Mononuclear cell (primary cell): ENCODE measurements at regions not wholly inside any gene's neighbourhood (a gene's known extent, or its start where the extent isn't known, plus 50 kb on each side); places are given as distances from the start of the nearest gene placed in this dataset.

Experiments used
- H3K27me3 ChIP-seq: 2 replicates; pipeline ENCODE4 v1.6.0; 2011; ENCODE audit warnings: low read length, control low read depth; ENCODE audit not compliant: insufficient read depth
- H3K4me1 ChIP-seq: 2 replicates; pipeline ENCODE4 v1.5.1; 2011; ENCODE audit warnings: mild to moderate bottlenecking, low read length, control low read depth; ENCODE audit not compliant: insufficient read depth
- H3K4me3 ChIP-seq: 2 replicates; pipeline ENCODE4 v1.5.1; 2011; ENCODE audit warnings: mild to moderate bottlenecking, low read length, moderate library complexity
- H3K9me3 ChIP-seq: 2 replicates; pipeline ENCODE4 v1.5.1; 2011; ENCODE audit warnings: low read depth, mild to moderate bottlenecking, control low read depth, low read length

- no peaks in the 10 kb centered on the region for H3K9me3 ChIP-seq
- H3K4me3 ChIP-seq: no peak overlapping the region
- no peaks in the 10 kb centered on the region for H3K27me3 ChIP-seq
- peaks cover 11% of the 10 kb centered on the region for H3K4me1 ChIP-seq
Measured at GRCh38 chr6:166745801-166746668, 119.0 kb upstream of the RPS6KA2 start.

DNA sequence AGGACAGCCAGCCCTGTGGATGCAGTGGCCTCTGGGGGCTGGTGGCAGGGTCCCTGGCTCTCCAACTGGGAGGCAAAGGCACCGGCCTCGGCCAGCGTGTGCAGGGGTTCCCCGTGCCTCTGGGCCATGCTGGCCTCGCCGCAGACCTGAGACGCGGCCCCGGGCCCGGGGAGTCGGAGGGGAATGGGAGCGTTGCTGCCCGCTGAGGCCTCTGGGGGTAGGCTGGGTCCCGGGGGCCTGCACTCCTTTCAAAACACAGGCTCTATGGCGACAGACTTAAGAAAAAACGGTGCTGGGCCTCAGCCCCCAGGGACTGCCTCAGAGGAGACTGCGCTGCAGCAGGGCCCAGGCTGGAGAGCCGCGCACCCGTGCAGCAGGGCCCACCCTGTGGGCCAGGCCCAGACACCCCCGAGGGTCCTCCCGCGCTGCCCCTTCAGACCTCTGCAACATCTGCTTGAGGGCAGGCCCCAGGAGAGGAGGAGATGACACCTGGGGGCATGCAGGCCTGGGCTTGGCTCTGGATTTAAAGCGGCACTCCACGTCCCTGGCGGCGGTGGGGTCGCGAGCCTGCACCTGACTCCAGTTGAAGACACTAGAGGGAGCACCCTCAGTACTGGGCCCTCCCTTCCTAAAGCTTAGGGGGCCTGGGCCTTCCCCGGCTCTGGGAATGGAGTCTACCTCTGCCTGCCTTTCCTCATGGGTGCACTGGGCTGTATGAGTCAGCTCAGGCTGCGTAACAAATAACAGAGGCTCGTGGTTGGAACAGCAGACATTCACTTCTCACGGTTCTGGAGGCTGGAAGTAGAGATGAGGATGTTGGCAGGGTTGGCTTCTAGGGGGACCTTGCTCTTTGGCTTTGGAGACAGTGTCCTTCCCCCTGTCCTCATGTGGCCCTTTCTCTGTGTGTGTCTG lies 117.4 kb upstream of the RPS6KA2 start:
- H3K4me3 ChIP-seq: no peak overlapping the region
- H3K4me1 ChIP-seq: no peaks in the 10 kb centered on the region
- no peaks in the 10 kb centered on the region for H3K27me3 ChIP-seq
- no peaks in the 10 kb centered on the region for H3K9me3 ChIP-seq

- Histone ChIP-seq H3K27me3 (no peaks in the 10 kb centered on the region), H3K9me3 (no peaks in the 10 kb centered on the region), H3K4me1 (no peaks in the 10 kb centered on the region), H3K4me3 (no peak overlapping the region)
Measured at GRCh38 chr6:166743406-166744222, 116.6 kb upstream of the RPS6KA2 start.

GRCh38 chr6:166742981-166743380 lies 115.9 kb upstream of the RPS6KA2 start:
- Histone ChIP-seq H3K27me3 (no peaks in the 10 kb centered on the region), H3K4me3 (no peak overlapping the region), H3K9me3 (no peaks in the 10 kb centered on the region), H3K4me1 (no peaks in the 10 kb centered on the region)

GRCh38 chr6:166739976-166740318 lies 112.9 kb upstream of the RPS6KA2 start:
- Histone ChIP-seq H3K9me3 (no peaks in the 10 kb centered on the region), H3K4me3 (no peak overlapping the region), H3K4me1 (no peaks in the 10 kb centered on the region), H3K27me3 (no peaks in the 10 kb centered on the region)

DNA sequence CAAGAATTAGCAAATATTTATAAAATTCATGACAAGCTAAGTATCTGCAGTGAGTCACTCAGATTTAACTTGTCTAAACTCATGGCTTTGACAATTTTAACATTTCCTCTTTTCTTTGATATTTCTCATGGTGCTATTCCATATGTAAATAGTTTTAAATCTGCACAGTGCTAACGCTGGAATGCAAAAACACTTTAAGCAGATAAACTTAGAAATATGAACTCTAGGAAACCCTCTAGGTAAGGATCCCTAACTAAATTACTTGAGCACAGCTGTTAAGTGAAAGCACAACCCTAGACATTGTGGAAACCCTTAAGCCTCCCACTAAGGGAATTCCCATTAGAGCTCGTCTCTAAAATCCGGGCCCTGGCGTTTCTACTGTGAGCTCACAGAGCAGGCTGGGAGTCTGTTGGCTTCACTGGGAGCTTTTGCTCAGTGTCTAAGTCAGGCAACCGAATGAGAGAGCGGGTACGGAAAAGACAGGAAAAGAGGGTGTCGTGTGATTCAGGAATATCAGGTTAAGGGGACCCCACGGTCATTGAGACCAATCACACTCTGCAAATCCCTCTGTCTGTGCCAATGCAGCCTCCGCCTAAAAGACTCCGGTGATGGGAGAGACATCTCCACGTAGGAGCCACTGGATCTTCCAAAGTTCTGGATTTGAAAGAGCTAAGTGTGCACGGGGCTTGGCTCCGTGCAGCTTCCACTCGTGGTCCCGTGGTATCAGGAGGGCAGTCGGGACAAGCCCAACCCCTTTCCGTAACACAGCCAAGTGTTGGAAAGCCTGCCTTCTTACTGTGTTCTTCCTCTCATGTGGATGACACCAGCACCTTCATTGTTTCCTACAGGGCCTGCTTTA lies 112.3 kb upstream of the RPS6KA2 start:
- H3K4me1 ChIP-seq: no peaks in the 10 kb centered on the region
- no peaks in the 10 kb centered on the region for H3K9me3 ChIP-seq

GRCh38 chr6:166738386-166739116 lies 111.5 kb upstream of the RPS6KA2 start:
- Histone ChIP-seq H3K4me1 (no peaks in the 10 kb centered on the region), H3K9me3 (no peaks in the 10 kb centered on the region), H3K27me3 (no peaks in the 10 kb centered on the region), H3K4me3 (no peak overlapping the region)

More for the DNA sequence above, 112.3 kb upstream of the RPS6KA2 start:
- H3K27me3 ChIP-seq: no peaks in the 10 kb centered on the region
- H3K4me3 ChIP-seq: no peak overlapping the region

DNA sequence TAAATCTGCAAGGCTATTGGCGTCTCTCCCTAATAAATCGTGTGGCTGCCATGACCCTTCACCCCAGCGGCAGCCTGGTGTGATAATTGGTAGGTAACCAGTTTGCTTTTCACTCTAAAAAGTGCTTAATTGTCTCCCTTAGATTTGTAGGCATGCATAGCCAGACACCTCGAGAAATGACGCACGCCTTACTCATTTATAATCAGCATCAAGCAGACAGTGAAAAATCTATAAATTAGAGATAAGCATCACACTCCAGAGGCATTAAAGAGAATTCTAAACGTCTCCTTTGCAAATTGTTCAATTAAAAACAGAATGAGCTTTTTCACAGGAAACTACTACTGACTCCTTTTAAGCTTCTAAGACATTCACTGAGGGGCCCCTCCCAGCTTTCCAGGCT lies 110.2 kb upstream of the RPS6KA2 start:
- Histone ChIP-seq H3K4me1 (no peaks in the 10 kb centered on the region), H3K27me3 (no peaks in the 10 kb centered on the region), H3K4me3 (no peak overlapping the region), H3K9me3 (no peaks in the 10 kb centered on the region)

DNA sequence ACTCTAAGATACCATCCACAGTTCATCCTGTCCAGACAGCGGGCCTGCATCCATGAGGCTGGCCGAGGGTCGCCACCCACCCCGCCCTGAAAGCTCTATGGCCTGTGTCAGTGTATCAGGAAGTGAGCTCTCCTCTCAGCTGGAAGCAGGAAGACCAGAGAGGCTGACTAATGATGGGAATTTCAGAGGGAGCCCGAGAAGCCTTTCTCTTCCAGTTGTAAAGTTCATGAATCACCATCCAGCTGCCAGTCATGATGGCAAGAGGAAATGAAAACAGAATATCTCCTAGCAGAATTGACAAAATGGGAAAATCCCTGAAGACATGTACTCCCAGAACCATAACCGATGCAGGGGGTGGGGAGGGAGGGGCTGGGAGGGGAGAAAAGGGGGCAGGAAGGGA lies 109.6 kb upstream of the RPS6KA2 start:
- no peaks in the 10 kb centered on the region for H3K27me3 ChIP-seq
- H3K4me1 ChIP-seq: no peaks in the 10 kb centered on the region
- no peaks in the 10 kb centered on the region for H3K9me3 ChIP-seq
- H3K4me3 ChIP-seq: no peak overlapping the region

- H3K4me1 ChIP-seq: peaks cover 2% of the 10 kb centered on the region
- no peak overlapping the region for H3K4me3 ChIP-seq
- H3K27me3 ChIP-seq: no peaks in the 10 kb centered on the region
- no peaks in the 10 kb centered on the region for H3K9me3 ChIP-seq
Measured at GRCh38 chr6:166733900-166734299, 106.8 kb upstream of the RPS6KA2 start.

DNA sequence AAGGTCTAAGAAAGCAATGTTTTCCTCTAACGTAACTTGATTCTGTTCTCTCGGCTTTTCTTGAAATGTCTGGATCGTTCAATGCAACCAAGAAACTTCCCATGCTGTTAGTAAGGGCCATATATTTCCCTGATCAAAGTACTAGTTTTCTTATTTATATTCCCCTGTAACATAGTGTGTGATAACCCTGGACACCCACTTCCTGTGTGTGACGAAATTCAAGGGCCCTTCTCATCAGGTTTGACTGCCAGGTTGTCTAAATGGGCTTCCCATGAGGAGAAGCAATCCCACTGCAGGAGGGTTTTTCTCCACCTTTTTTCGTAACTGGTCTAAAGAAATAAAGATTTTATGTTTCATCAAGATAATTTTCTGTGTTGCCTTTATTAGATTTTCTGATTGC lies 102.6 kb upstream of the RPS6KA2 start:
- Histone ChIP-seq H3K4me3 (no peak overlapping the region), H3K4me1 (peaks cover 10% of the 10 kb centered on the region), H3K27me3 (no peaks in the 10 kb centered on the region), H3K9me3 (no peaks in the 10 kb centered on the region)

DNA sequence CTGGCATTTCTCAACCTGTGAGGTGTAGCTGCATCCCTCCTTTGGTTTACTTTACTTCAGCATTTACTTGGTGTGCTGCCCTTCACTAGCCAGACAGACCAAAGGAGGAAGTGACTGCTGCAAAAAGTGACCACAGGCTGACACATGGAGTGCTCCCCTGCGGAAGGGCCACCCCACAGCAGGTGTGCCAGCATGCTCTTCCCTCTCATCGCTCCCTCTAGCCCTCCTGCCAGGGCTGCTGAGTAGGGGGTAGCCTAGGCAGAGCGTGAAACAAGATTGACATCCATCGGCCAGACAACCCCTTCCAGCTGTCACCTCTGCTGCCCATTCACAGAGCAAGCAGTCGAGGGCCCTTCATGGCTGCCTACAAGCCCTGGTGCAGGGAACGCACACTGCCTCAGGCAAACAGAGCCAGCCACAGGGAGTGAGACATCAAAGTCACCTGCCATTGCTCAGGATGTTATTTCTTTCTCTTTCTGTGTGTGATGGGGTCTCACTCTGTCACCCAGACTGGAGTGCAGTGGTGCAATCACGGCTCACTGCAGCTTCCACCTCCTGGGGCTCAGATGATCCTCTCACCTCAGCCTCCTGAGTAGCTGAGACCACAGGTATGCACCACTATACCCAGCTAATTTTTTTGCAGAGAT lies 102.0 kb upstream of the RPS6KA2 start:
- Histone ChIP-seq H3K4me1 (peaks cover 10% of the 10 kb centered on the region), H3K4me3 (no peak overlapping the region), H3K27me3 (no peaks in the 10 kb centered on the region), H3K9me3 (no peaks in the 10 kb centered on the region)

DNA sequence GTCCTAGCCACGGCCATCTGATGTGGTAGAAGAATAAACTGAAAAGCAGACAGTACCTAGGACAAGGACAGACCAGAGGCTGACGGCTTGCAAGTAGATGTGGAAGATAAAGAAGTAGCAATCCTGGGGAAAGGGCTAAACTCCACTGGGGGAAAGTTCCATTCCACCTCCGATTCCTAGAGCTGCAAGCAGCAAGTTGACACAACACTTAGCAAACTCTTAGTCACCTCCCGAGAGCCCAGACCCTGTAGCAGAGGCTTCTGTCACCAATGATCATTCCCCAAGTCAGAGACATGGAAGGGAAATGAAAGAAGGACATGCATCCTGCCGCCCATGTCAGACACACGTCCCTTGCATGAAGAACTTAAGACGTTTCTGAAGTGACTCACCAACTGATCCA lies 99.2 kb upstream of the RPS6KA2 start:
- peaks cover 10% of the 10 kb centered on the region for H3K4me1 ChIP-seq
- no peaks in the 10 kb centered on the region for H3K9me3 ChIP-seq
- H3K27me3 ChIP-seq: no peaks in the 10 kb centered on the region
- no peak overlapping the region for H3K4me3 ChIP-seq
